Stomach smooth muscle (tissue), 2 donors: ENCODE measurements at regions not wholly inside any gene's neighbourhood (a gene's known extent, or its start where the extent isn't known, plus 50 kb on each side); places are given as distances from the start of the nearest gene placed in this dataset.

Experiments
- H3K27ac ChIP-seq: one replicate; pipeline ENCODE4 v1.7.0; 2013; ENCODE audit warnings: mild to moderate bottlenecking, low read length, inconsistent platforms
- H3K27me3 ChIP-seq, 2 donors: one replicate each; pipeline ENCODE4 v1.7.0; 2013; ENCODE audit warnings: low read length in 2 of 2; ENCODE audit not compliant: insufficient read depth in 2 of 2, control insufficient read depth in 1 of 2
- H3K36me3 ChIP-seq, 2 donors: one replicate each; pipeline ENCODE4 v1.7.0; 2013; ENCODE audit warnings: low read length in 2 of 2; ENCODE audit not compliant: control insufficient read depth in 2 of 2, insufficient read depth in 2 of 2
- H3K4me1 ChIP-seq: one replicate; pipeline ENCODE4 v1.7.0; 2013; ENCODE audit warnings: low read length; ENCODE audit not compliant: control insufficient read depth, insufficient read depth
- H3K4me3 ChIP-seq, 2 donors: one replicate each; pipeline ENCODE4 v1.7.0; 2013; ENCODE audit warnings: low read length in 2 of 2
- H3K9ac ChIP-seq, 2 donors: one replicate each; pipeline ENCODE4 v1.7.0; 2013; ENCODE audit warnings: low read length in 2 of 2, mild to moderate bottlenecking in 1 of 2
- H3K9me3 ChIP-seq, 2 donors: one replicate each; pipeline ENCODE4 v1.7.0; 2013; ENCODE audit warnings: low read length in 2 of 2; ENCODE audit not compliant: control insufficient read depth in 2 of 2
- donor health status: healthy.
- donor health status: Pancreatic carcinoma.

DNA sequence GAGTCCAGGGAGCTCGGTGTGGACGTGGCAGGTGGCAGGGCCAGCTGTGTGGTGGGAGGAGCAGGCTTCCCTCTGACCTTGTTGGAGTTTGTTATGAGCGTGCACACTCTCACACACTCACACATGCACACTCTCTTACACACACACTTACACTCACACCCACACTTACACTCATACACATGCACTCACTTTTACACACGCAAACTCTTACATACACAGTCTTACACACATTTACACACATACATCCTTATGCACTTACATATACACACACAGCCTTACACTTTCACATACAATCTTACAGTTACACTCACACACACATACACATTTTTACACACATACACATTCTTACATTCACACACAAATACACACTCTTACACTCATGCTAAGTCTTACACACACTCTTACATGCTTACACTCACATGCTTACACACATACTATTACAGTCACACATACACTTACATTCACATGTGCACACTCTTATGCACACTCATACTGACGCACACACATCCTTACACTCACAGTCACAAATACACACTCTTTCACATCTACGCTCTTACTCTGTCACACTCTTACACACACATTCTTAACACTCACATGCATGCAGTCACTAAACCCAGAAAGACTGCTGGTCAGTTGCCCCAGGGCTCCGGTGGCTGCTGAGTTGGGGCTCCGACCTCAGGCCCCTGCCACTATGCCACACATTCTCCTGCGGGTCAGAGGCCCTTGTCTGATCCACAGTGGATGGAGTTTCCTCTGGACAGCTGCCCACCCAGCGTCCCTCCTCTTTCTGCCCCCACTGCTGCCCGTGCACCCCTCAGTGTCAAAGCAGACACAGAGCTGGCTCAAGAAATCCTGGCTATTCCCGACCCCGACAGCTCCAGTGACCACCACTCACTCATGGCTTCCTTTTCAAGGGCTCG, 95.8 kb downstream of the ADRA2C start:
- Histone ChIP-seq H3K9ac (no peak overlapping the region), H3K4me3 (no peak overlapping the region), H3K36me3 (no peaks in the 10 kb centered on the region), H3K27ac (no peak overlapping the region), H3K4me1 (peaks cover 2% of the 10 kb centered on the region), H3K9me3 (no peaks in the 10 kb centered on the region), H3K27me3 (peaks cover 30 to 33% of the 10 kb centered on the region in 2 donors)

GRCh38 chr4:3862640-3863420, 96.6 kb downstream of the ADRA2C start:
- peaks cover 2% of the 10 kb centered on the region for H3K4me1 ChIP-seq
- H3K4me3 ChIP-seq, result no peak overlapping the region
- no peak overlapping the region for H3K9ac ChIP-seq
- no peaks in the 10 kb centered on the region for H3K36me3 ChIP-seq
- peaks cover 30 to 33% of the 10 kb centered on the region in 2 donors for H3K27me3 ChIP-seq
- H3K9me3 ChIP-seq, result no peaks in the 10 kb centered on the region
- no peak overlapping the region for H3K27ac ChIP-seq

DNA sequence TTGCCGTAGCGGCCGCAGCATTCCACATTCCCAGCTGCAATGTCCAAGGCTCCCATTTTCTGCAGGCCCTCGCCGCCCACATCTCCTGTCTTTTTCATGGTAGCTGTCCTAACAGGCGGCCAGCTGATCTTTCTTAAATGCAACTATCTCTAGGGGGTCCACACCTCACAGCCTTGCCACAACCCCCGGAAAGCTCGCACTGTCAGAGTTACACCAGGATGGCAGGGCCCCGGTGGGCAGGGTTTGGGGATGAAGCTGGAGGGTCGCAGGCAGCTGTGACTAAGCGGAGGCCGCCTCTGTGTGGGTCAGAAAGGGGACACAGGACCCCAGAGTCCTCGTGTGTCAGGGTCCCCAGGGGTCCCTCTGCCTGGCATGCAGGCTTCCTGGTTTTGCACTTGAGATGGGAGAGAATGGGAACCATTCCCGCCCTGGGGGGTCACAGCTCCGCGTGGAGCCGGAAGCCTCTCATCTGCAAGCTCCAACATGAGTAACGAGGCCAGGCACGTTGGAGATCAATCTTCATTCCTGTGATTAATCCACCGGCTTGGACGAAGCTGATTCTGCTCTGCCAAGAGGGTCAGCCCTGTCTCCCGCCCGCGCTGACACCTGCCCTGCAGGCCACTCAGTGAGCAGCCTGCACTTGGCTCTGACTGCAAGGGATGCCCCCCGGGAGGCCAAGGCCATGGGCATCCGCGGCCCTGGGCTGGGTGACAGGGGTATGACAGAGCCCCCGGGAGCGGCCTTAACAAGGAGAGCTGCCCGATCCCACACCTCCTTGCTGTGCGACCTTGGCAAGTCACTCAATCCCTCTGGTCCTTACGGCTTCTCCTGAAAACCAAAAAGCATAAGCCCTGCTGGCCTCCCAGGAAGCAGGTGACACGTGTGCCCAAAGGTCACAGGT, 97.9 kb downstream of the ADRA2C start:
- Histone ChIP-seq H3K4me1 (peaks cover 2% of the 10 kb centered on the region), H3K9ac (no peak overlapping the region), H3K4me3 (no peak overlapping the region), H3K9me3 (no peaks in the 10 kb centered on the region), H3K27me3 (peaks cover 30 to 31% of the 10 kb centered on the region in 2 donors), H3K36me3 (no peaks in the 10 kb centered on the region), H3K27ac (no peak overlapping the region)

- peaks cover 27 to 28% of the 10 kb centered on the region in 2 donors for H3K27me3 ChIP-seq
- H3K9me3 ChIP-seq, result no peaks in the 10 kb centered on the region
- peaks cover 2% of the 10 kb centered on the region for H3K4me1 ChIP-seq
- no peak overlapping the region for H3K4me3 ChIP-seq
- no peak overlapping the region for H3K9ac ChIP-seq
- no peak overlapping the region for H3K27ac ChIP-seq
- H3K36me3 ChIP-seq, result no peaks in the 10 kb centered on the region
Observed at GRCh38 chr4:3864742-3865721, 98.8 kb downstream of the ADRA2C start.

- H3K9ac ChIP-seq, result no peak overlapping the region
- H3K36me3 ChIP-seq, result no peaks in the 10 kb centered on the region
- H3K4me1 ChIP-seq, result peaks cover 2% of the 10 kb centered on the region
- H3K27ac ChIP-seq, result no peak overlapping the region
- no peak overlapping the region for H3K4me3 ChIP-seq
- H3K27me3 ChIP-seq, result peaks cover 23 to 25% of the 10 kb centered on the region in 2 donors
- H3K9me3 ChIP-seq, result no peaks in the 10 kb centered on the region
Observed at GRCh38 chr4:3865986-3866812, 100.0 kb downstream of the ADRA2C start.

DNA sequence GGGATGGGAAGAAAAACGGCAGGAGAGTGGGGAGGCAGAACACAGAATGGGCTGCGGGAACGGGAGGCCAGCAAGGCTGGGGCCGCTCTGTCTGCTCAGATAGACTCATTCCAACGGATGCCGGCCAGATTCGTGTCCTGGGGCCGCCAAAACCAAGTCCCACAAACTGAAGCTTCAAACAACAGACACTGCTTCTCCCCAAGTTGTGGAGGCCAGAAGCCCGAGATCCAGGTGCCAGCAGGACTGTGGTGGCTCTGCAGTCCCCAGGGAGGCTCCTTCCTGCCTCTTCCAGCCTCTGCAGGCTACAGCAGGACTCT, 100.6 kb downstream of the ADRA2C start:
- H3K27me3 ChIP-seq, result peaks cover 26 to 28% of the 10 kb centered on the region in 2 donors
- H3K36me3 ChIP-seq, result no peaks in the 10 kb centered on the region
- H3K27ac ChIP-seq, result no peak overlapping the region
- no peaks in the 10 kb centered on the region for H3K9me3 ChIP-seq
- no peak overlapping the region for H3K9ac ChIP-seq
- peaks cover 2% of the 10 kb centered on the region for H3K4me1 ChIP-seq
- H3K4me3 ChIP-seq, result no peak overlapping the region

GRCh38 chr4:3867403-3868100, 101.4 kb downstream of the ADRA2C start:
- Histone ChIP-seq H3K9me3 (no peaks in the 10 kb centered on the region), H3K4me3 (no peak overlapping the region), H3K9ac (no peak overlapping the region), H3K4me1 (peaks cover 2% of the 10 kb centered on the region), H3K27me3 (peaks cover 28 to 31% of the 10 kb centered on the region in 2 donors), H3K27ac (no peak overlapping the region), H3K36me3 (no peaks in the 10 kb centered on the region)

DNA sequence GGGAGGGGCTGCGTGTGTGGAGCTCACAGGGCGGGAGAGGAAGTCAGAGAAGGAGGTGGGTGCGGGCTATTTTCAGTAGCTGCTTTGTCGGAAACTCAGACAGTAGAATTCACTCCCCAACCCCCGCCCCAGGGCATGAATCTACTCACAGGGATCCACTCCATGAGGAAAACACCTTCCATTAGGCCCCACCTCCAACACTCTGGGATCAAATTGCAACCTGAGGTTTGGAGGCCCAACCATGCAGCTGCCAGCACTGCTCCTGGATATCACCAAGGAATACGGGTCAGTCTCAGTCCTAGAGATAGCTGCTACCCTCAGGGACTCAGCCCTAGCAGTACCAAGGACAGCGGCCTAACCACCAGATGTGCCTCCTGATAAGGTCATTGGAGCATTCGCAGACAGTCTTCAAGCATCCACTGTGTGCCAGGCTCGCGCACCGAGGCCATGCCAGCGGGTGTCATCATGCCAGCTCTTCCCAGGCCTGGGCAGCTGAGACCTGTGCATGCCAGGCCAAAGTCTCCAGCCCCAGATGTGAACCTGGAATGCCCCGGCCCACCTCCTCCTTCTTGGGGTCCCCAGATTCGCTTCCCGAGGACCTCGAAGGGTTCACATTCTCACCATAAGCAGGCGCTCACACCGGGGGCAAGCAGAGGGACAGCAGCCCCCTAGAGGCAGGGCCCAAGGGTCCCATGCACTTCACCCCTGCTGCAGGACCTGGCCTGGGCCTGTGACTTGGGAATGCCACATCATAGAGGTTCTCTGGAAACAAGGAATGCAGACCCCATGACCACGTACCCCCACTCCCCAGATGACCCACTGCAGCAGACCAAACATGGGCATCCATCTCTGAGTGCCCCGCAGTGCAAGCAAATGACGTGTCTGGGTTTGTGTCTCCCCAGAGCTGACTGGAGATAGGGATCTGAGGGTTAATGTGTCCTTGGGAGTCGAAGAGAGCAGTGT, 102.3 kb downstream of the ADRA2C start:
- Histone ChIP-seq H3K4me3 (no peak overlapping the region), H3K9ac (no peak overlapping the region), H3K4me1 (no peaks in the 10 kb centered on the region), H3K27me3 (peaks cover 30 to 32% of the 10 kb centered on the region in 2 donors), H3K36me3 (no peaks in the 10 kb centered on the region), H3K27ac (no peak overlapping the region), H3K9me3 (no peaks in the 10 kb centered on the region)
